ENCODE measurements at regions not wholly inside any gene's neighbourhood (a gene's known extent, or its start where the extent isn't known, plus 50 kb on each side); places are given as distances from the start of the nearest gene placed in this dataset.

DNA sequence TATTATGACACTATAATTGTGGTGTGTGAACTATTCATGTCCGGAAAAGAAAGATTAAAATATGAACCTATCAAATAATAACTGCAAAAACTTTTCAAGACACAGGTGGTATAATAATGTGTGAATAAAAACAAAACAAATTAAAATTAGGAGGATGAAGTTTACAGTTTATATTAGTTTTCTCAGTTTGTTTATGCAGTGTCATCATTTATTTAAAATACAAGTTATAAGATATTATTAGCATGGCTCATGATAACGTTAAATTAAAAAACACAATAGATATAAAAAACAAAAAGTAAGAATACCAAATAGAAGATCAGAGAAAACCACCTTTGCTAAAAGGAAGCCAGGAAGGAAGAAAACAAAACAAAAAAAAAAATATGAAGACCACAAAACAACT, 963.8 kb upstream of the ALCAM start:
- DNase-seq (ENCODE audit: low read depth, low spot score) (no peak), ATAC-seq (no peak), FAIRE-seq (no peak)
- Histone ChIP-seq H2AFZ (ENCODE audit: control insufficient read depth, low read depth, low read length) (no peak overlapping the region), H3K79me2 (ENCODE audit: control insufficient read depth, insufficient read depth, low read length) (no peaks in the 10 kb centered on the region), H3K9ac (ENCODE audit: control insufficient read depth, insufficient read depth, low read length) (no peak overlapping the region), H3K27ac (ENCODE audit: control insufficient read depth, insufficient read depth) (no peak overlapping the region), H4K20me1 (ENCODE audit: control insufficient read depth, insufficient read depth) (no peaks in the 10 kb centered on the region), H3K9me3 (replicated peaks; ENCODE audit: control insufficient read depth, insufficient read depth, low read length) (no peaks in the 10 kb centered on the region), H3K27me3 (replicated peaks in 1 of 2; ENCODE audit: control insufficient read depth in 2 of 2, insufficient read depth in 2 of 2, low read length in 1 of 2) (no peaks in the 10 kb centered on the region), H3K4me1 (ENCODE audit: control insufficient read depth, insufficient read depth, low read length) (no peaks in the 10 kb centered on the region), H3K4me3 (no peak overlapping the region), H3K4me2 (ENCODE audit: control insufficient read depth, insufficient read depth) (no peak overlapping the region), H3K36me3 (ENCODE audit: control insufficient read depth in 2 of 2, insufficient read depth in 2 of 2, low read length in 1 of 2) (no peaks in the 10 kb centered on the region)
- intact Hi-C loops (cut with micrococcal nuclease; ENCODE audit: unreplicated experiment), result no loop called here
- CTCF ChIA-PET, result no interaction called here
- POLR2A ChIA-PET, result interaction anchor here (0.6 kb wide), 1 partner anchor 594 kb away, joined by 5 read pairs; no protein-coding TSS in a partner anchor
- RAD21 ChIA-PET (ENCODE audit: unreplicated experiment), result no interaction called here
- no peak for TF ChIP-seq NFYA (IDR thresholded peaks at IDR 0.05; ENCODE audit: borderline replicate concordance, low read depth, low read length)
- TF ChIP-seq RCOR1 (conservative IDR thresholded peaks at IDR 0.05; ENCODE audit: low read depth, low read length), result no peak
- no TSS peak for BruUV-seq (replicated peaks)
- in situ Hi-C loops (cut with MboI), result no loop called here
- SMC1A ChIA-PET (ENCODE audit: uncharacterized antibody, unreplicated experiment), result no interaction called here
- WGBS (ENCODE audit: insufficient coverage, insufficient replicate concordance, low lambda C conversion rate, missing lambda C conversion rate), result 68% methylated on average over 2 of the region's 2 CpGs

DNA sequence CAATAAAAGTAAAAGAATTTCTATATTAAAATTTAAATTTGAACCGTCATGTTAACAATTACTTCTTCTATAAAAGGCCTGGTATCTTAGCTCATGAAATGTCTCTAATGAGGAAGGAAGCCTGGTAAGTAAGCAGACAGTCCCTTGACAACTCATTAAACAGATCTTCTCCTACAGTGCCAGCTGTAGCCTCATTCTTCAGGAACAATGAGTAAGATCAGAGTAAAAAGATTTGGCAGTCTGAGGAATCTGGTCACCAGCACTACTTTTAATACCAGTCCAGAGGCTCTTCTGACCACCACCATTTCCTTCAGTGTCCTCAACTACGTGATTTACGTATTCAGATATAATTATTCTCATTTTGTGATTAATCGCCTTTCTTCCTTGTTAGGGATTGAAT, 955.0 kb upstream of the ALCAM start:
- H2AFZ ChIP-seq (ENCODE audit: control insufficient read depth, low read depth, low read length), result no peak overlapping the region
- ChIA-PET CTCF (no interaction called here), RAD21 (ENCODE audit: unreplicated experiment) (no interaction called here), POLR2A (no interaction called here), SMC1A (ENCODE audit: uncharacterized antibody, unreplicated experiment) (no interaction called here)
- H3K4me2 ChIP-seq (ENCODE audit: control insufficient read depth, insufficient read depth), result no peak overlapping the region
- FAIRE-seq (no peak), ATAC-seq (no peak), DNase-seq (ENCODE audit: low read depth, low spot score) (no peak)
- no TSS peak for BruUV-seq (replicated peaks)
- H4K20me1 ChIP-seq (ENCODE audit: control insufficient read depth, insufficient read depth), result no peaks in the 10 kb centered on the region
- no peak overlapping the region for H3K4me3 ChIP-seq
- no peaks in the 10 kb centered on the region for H3K79me2 ChIP-seq (ENCODE audit: control insufficient read depth, insufficient read depth, low read length)
- H3K27me3 ChIP-seq (replicated peaks in 1 of 2; ENCODE audit: control insufficient read depth in 2 of 2, insufficient read depth in 2 of 2, low read length in 1 of 2), result no peaks in the 10 kb centered on the region
- no peak overlapping the region for H3K27ac ChIP-seq (ENCODE audit: control insufficient read depth, insufficient read depth)
- no peaks in the 10 kb centered on the region for H3K36me3 ChIP-seq (ENCODE audit: control insufficient read depth in 2 of 2, insufficient read depth in 2 of 2, low read length in 1 of 2)
- no peak overlapping the region for H3K9ac ChIP-seq (ENCODE audit: control insufficient read depth, insufficient read depth, low read length)
- WGBS (ENCODE audit: insufficient coverage, insufficient replicate concordance, low lambda C conversion rate, missing lambda C conversion rate), result 57% methylated on average over 4 of the region's 4 CpGs
- TF ChIP-seq POLR2A (IDR thresholded peaks at IDR 0.05; ENCODE audit: low read depth, low read length) (no peak), RELA (IDR thresholded peaks at IDR 0.05; ENCODE audit: borderline replicate concordance, partially characterized antibody) (no peak), RBBP5 (conservative IDR thresholded peaks at IDR 0.05) (no peak), CHD2 (IDR thresholded peaks at IDR 0.05; ENCODE audit: borderline replicate concordance, low read depth, low read length) (no peak), RFX5 (IDR thresholded peaks at IDR 0.05; ENCODE audit: low read depth, low read length) (no peak), ZNF274 (IDR thresholded peaks at IDR 0.05; ENCODE audit: insufficient read depth, insufficient read length) (no peak), ZNF622 (IDR thresholded peaks at IDR 0.05) (no peak), MEF2B (IDR thresholded peaks at IDR 0.05; ENCODE audit: partially characterized antibody, poor library complexity, severe bottlenecking) (no peak), BRCA1 (IDR thresholded peaks at IDR 0.05; ENCODE audit: low read depth, low read length) (no peak), SIX5 (IDR thresholded peaks at IDR 0.05; ENCODE audit: low read depth, low read length, severe bottlenecking) (no peak), BHLHE40 (IDR thresholded peaks at IDR 0.05; ENCODE audit: borderline replicate concordance in 1 of 2, low read depth in 2 of 2, low read length in 1 of 2) (no peak)
- TF ChIP-seq, protein P1, sequence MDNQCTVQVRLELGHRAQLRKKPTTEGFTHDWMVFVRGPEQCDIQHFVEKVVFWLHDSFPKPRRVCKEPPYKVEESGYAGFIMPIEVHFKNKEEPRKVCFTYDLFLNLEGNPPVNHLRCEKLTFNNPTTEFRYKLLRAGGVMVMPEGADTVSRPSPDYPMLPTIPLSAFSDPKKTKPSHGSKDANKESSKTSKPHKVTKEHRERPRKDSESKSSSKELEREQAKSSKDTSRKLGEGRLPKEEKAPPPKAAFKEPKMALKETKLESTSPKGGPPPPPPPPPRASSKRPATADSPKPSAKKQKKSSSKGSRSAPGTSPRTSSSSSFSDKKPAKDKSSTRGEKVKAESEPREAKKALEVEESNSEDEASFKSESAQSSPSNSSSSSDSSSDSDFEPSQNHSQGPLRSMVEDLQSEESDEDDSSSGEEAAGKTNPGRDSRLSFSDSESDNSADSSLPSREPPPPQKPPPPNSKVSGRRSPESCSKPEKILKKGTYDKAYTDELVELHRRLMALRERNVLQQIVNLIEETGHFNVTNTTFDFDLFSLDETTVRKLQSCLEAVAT (IDR thresholded peaks at IDR 0.05), result no peak
- TF ChIP-seq, protein P2, sequence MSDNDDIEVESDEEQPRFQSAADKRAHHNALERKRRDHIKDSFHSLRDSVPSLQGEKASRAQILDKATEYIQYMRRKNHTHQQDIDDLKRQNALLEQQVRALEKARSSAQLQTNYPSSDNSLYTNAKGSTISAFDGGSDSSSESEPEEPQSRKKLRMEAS (IDR thresholded peaks at IDR 0.05; ENCODE audit: low read depth, low read length), result no peak
- TF ChIP-seq, protein P3, sequence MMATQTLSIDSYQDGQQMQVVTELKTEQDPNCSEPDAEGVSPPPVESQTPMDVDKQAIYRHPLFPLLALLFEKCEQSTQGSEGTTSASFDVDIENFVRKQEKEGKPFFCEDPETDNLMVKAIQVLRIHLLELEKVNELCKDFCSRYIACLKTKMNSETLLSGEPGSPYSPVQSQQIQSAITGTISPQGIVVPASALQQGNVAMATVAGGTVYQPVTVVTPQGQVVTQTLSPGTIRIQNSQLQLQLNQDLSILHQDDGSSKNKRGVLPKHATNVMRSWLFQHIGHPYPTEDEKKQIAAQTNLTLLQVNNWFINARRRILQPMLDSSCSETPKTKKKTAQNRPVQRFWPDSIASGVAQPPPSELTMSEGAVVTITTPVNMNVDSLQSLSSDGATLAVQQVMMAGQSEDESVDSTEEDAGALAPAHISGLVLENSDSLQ (IDR thresholded peaks at IDR 0.05), result no peak
- intact Hi-C loops (cut with micrococcal nuclease; ENCODE audit: unreplicated experiment) (no loop called here), in situ Hi-C loops (cut with MboI) (no loop called here)
- H3K9me3 ChIP-seq (replicated peaks; ENCODE audit: control insufficient read depth, insufficient read depth, low read length), result no peaks in the 10 kb centered on the region
- no peaks in the 10 kb centered on the region for H3K4me1 ChIP-seq (ENCODE audit: control insufficient read depth, insufficient read depth, low read length)
